ENCODE measurements at regions not wholly inside any gene's neighbourhood (a gene's known extent, or its start where the extent isn't known, plus 50 kb on each side); places are given as distances from the start of the nearest gene placed in this dataset.

- DNase-seq (ENCODE audit: low spot score in 2 of 2): no peak
- no peaks in the 10 kb centered on the region for H3K36me3 ChIP-seq
- H3K27ac ChIP-seq: no peak overlapping the region
- intact Hi-C loops (cut with DNase I): loop anchor here (10.0 kb wide), 1 partner anchor 269 kb away; no protein-coding TSS in a partner anchor
- peaks cover 0 to 3% of the 10 kb centered on the region in 2 donors for H3K4me1 ChIP-seq
- H3K9me3 ChIP-seq: no peaks in the 10 kb centered on the region
- no peaks in the 10 kb centered on the region for H3K27me3 ChIP-seq
- H3K4me3 ChIP-seq: no peak overlapping the region
- no peak for TF ChIP-seq CTCF (IDR thresholded peaks at IDR 0.05)
These were observed 210.6 kb upstream of the FAT1 start for GRCh38 chr4:186934244-186934643.

GRCh38 chr4:186934841-186935443, 211.3 kb upstream of the FAT1 start:
- Histone ChIP-seq H3K36me3 (no peaks in the 10 kb centered on the region), H3K4me1 (peaks cover 0 to 3% of the 10 kb centered on the region in 2 donors), H3K27me3 (no peaks in the 10 kb centered on the region), H3K9me3 (no peaks in the 10 kb centered on the region), H3K4me3 (no peak overlapping the region), H3K27ac (no peak overlapping the region)
- TF ChIP-seq CTCF (IDR thresholded peaks at IDR 0.05): no peak
- DNase-seq (ENCODE audit: low spot score in 2 of 2): no peak
- intact Hi-C loops (cut with DNase I): loop anchor here (5.0 to 10.0 kb wide), 2 partner anchors 208 to 270 kb away; no protein-coding TSS in a partner anchor

GRCh38 chr4:186935901-186936300, 212.2 kb upstream of the FAT1 start:
- H3K4me3 ChIP-seq: no peak overlapping the region
- H3K4me1 ChIP-seq: peaks cover 0 to 3% of the 10 kb centered on the region in 2 donors
- H3K9me3 ChIP-seq: no peaks in the 10 kb centered on the region
- intact Hi-C loops (cut with DNase I): loop anchor here (5.0 to 10.0 kb wide), 2 partner anchors 209 to 271 kb away; no protein-coding TSS in a partner anchor
- H3K27me3 ChIP-seq: no peaks in the 10 kb centered on the region
- no peak for TF ChIP-seq CTCF (IDR thresholded peaks at IDR 0.05)
- DNase-seq (ENCODE audit: low spot score in 2 of 2): no peak
- H3K27ac ChIP-seq: no peak overlapping the region
- no peaks in the 10 kb centered on the region for H3K36me3 ChIP-seq

GRCh38 chr4:186936496-186937375, 213.1 kb upstream of the FAT1 start:
- Histone ChIP-seq H3K4me3 (peak overlapping the region in 1 of 2 donors; percentile 31), H3K4me1 (peaks cover 0 to 3% of the 10 kb centered on the region in 2 donors), H3K27me3 (no peaks in the 10 kb centered on the region), H3K27ac (peak overlapping the region in 1 of 2 donors; percentile 52), H3K9me3 (no peaks in the 10 kb centered on the region), H3K36me3 (no peaks in the 10 kb centered on the region)
- TF ChIP-seq CTCF (IDR thresholded peaks at IDR 0.05): peak in 1 of 3 experiments; percentile 22
- no peak for DNase-seq (ENCODE audit: low spot score in 2 of 2)
- intact Hi-C loops (cut with DNase I): loop anchor here (5.0 to 10.0 kb wide), 2 partner anchors 209 to 272 kb away; no protein-coding TSS in a partner anchor

- Histone ChIP-seq H3K4me1 (peaks cover 0 to 3% of the 10 kb centered on the region in 2 donors), H3K27me3 (no peaks in the 10 kb centered on the region), H3K27ac (no peak overlapping the region), H3K36me3 (no peaks in the 10 kb centered on the region), H3K4me3 (no peak overlapping the region), H3K9me3 (no peaks in the 10 kb centered on the region)
- no peak for TF ChIP-seq CTCF (IDR thresholded peaks at IDR 0.05)
- intact Hi-C loops (cut with DNase I): loop anchor here (5.0 to 10.0 kb wide), 2 partner anchors 212 to 274 kb away; no protein-coding TSS in a partner anchor
- DNase-seq (ENCODE audit: low spot score in 2 of 2): no peak
These were observed 215.6 kb upstream of the FAT1 start for GRCh38 chr4:186939226-186939625.

Measured in ascending aorta (tissue), 2 donors.